Coronary artery (tissue), 2 donors: ENCODE measurements at regions not wholly inside any gene's neighbourhood (a gene's known extent, or its start where the extent isn't known, plus 50 kb on each side); places are given as distances from the start of the nearest gene placed in this dataset.

ENCODE experiments used
- DNase-seq: peaks from one replicate; pipeline ENCODE4 v3.0.0-alpha.2; 2017; ENCODE audit warnings: low spot score
- H3K27ac ChIP-seq, 2 donors: fragments of 200-600 bp; sonication (generic); one replicate each; pipeline ENCODE4 v1.5.1; 2016 to 2019
- H3K4me3 ChIP-seq: fragments of 200-600 bp; sonication (generic); 2 replicates; pipeline ENCODE4 v1.5.1; 2016; ENCODE audit warnings: mild to moderate bottlenecking, moderate library complexity
- CTCF ChIP-seq: fragments of 200-600 bp; sonication (generic); IDR thresholded peaks from one replicate; pipeline ENCODE4 v1.5.1; 2019; ENCODE audit warnings: antibody characterized with exemption

- Histone ChIP-seq H3K27ac (no peak overlapping the region), H3K4me3 (no peak overlapping the region)
- DNase-seq = no peak
- no peak for TF ChIP-seq CTCF
Measured at GRCh38 chr11:28777126-28777525, 668.9 kb downstream of the METTL15 start.

- Histone ChIP-seq H3K27ac (no peak overlapping the region), H3K4me3 (no peak overlapping the region)
- DNase-seq = no peak
- TF ChIP-seq CTCF = no peak
Measured at GRCh38 chr11:28773606-28774005, 665.4 kb downstream of the METTL15 start.

GRCh38 chr11:28770806-28771205 is 662.6 kb downstream of the METTL15 start:
- H3K27ac ChIP-seq = no peak overlapping the region
- no peak for DNase-seq

GRCh38 chr11:28767574-28767973 is 659.4 kb downstream of the METTL15 start:
- DNase-seq = no peak
- H3K4me3 ChIP-seq = no peak overlapping the region
- no peak for TF ChIP-seq CTCF
- H3K27ac ChIP-seq = no peak overlapping the region

More at GRCh38 chr11:28770806-28771205, 662.6 kb downstream of the METTL15 start:
- no peak for TF ChIP-seq CTCF
- no peak overlapping the region for H3K4me3 ChIP-seq

- no peak overlapping the region for H3K4me3 ChIP-seq
- H3K27ac ChIP-seq = no peak overlapping the region
- no peak for TF ChIP-seq CTCF
- no peak for DNase-seq
Measured at GRCh38 chr11:28763876-28764275, 655.7 kb downstream of the METTL15 start.

- no peak for DNase-seq
- Histone ChIP-seq H3K4me3 (no peak overlapping the region), H3K27ac (no peak overlapping the region)
- no peak for TF ChIP-seq CTCF
Measured at GRCh38 chr11:28763151-28763550, 655.0 kb downstream of the METTL15 start.

GRCh38 chr11:28760676-28761390 is 652.6 kb downstream of the METTL15 start:
- no peak for TF ChIP-seq CTCF
- no peak overlapping the region for H3K27ac ChIP-seq
- no peak overlapping the region for H3K4me3 ChIP-seq
- no peak for DNase-seq
